ENCODE measurements at regions not wholly inside any gene's neighbourhood (a gene's known extent, or its start where the extent isn't known, plus 50 kb on each side); places are given as distances from the start of the nearest gene placed in this dataset.

DNA sequence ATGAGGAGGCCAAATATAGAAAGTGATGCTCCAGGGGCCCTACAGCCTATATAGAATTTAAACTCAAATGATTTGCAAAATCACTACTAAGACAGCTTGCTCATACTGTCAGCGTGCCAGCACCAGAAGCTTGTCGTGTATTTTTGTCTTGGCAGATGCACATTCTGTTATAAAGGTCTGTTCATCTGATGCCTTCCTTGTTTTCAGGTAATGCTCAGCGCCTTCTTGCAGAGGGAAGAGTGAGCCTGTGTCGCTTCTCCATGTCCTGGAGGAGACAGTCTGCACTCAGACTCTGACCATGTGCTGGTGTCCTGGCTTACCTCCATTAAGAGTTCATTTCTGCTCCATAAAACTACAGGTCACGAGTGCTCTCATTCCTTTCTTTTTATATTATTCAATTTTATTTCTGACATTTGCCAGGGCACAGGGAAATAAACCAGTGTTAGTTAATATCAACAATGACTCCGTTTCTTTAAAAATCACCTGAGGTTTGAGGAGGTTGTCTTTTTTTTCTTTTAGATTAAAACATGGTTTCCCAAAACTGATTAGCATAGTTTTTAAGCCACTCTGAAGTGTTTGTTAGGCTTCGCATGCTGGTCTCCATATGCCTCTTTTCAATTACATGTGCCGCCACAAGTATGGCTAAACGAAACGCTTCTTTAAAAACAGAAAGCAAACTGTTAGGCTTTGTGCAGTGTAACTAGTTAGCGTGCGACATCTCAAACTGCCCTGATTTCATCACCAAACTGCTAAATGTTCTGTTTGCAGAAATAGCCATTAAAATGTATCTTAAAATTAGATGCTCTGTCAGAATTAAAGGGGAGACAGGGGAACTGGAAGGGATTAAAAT lies 215.2 kb upstream of the GK2 start:
- TF ChIP-seq, protein P1, sequence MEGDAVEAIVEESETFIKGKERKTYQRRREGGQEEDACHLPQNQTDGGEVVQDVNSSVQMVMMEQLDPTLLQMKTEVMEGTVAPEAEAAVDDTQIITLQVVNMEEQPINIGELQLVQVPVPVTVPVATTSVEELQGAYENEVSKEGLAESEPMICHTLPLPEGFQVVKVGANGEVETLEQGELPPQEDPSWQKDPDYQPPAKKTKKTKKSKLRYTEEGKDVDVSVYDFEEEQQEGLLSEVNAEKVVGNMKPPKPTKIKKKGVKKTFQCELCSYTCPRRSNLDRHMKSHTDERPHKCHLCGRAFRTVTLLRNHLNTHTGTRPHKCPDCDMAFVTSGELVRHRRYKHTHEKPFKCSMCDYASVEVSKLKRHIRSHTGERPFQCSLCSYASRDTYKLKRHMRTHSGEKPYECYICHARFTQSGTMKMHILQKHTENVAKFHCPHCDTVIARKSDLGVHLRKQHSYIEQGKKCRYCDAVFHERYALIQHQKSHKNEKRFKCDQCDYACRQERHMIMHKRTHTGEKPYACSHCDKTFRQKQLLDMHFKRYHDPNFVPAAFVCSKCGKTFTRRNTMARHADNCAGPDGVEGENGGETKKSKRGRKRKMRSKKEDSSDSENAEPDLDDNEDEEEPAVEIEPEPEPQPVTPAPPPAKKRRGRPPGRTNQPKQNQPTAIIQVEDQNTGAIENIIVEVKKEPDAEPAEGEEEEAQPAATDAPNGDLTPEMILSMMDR (IDR thresholded peaks at IDR 0.05; ENCODE audit: control extremely low read depth, extremely low read depth), result no peak
- Histone ChIP-seq H3K4me1 (ENCODE audit: control insufficient read depth in 5 of 5, insufficient read depth in 5 of 5, low read length in 5 of 5) (peaks cover 0 to 31% (median 0%) of the 10 kb centered on the region in 5 donors), H3K27ac (ENCODE audit: low read depth in 1 of 2, low read length in 1 of 2) (no peak overlapping the region), H3K27me3 (ENCODE audit: control insufficient read depth in 3 of 3, insufficient read depth in 3 of 3, low read length in 2 of 3) (no peaks in the 10 kb centered on the region), H3K9me3 (ENCODE audit: control insufficient read depth in 4 of 4, insufficient read depth in 3 of 4, low read length in 3 of 4) (no peaks in the 10 kb centered on the region), H3K9ac (ENCODE audit: insufficient read depth in 1 of 2, low read length in 2 of 2) (peak overlapping the region in 1 of 2 donors; percentile 66), H3K4me3 (no peak overlapping the region), H3K36me3 (ENCODE audit: control insufficient read depth in 4 of 4, insufficient read depth in 4 of 4, low read length in 4 of 4) (no peaks in the 10 kb centered on the region)
- ATAC-seq (ENCODE audit: insufficient read depth, low FRiP score) (no peak), DNase-seq (peak; percentile 16 to 59 (median 53))
- WGBS, 2 donors, result 75 to 88% methylated on average over 12 of the region's 12 CpGs

DNA sequence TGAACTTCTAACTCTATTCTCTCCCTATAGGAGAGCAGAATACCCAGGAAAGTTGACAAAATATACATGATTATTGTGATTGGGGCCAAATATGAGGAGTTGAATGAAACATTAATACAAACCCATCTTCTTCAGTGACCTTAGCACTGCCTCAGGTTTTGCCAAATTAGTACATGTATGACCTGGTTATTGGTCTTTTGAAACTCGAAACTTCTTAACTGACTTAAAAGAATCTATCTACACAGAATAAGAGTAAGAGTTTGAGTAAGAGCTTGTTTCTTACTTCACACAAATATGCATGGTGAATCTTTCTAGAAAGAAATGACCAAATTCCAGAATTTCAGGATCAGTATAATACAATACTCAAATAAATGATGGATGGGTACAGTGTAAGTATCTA lies 213.0 kb upstream of the GK2 start:
- TF ChIP-seq, protein P1 (IDR thresholded peaks at IDR 0.05; ENCODE audit: control extremely low read depth, extremely low read depth), result no peak
- no peak overlapping the region for H3K27ac ChIP-seq (ENCODE audit: low read depth in 1 of 2, low read length in 1 of 2)
- DNase-seq (no peak), ATAC-seq (ENCODE audit: insufficient read depth, low FRiP score) (no peak)
- no peaks in the 10 kb centered on the region for H3K9me3 ChIP-seq (ENCODE audit: control insufficient read depth in 4 of 4, insufficient read depth in 3 of 4, low read length in 3 of 4)
- no peaks in the 10 kb centered on the region for H3K27me3 ChIP-seq (ENCODE audit: control insufficient read depth in 3 of 3, insufficient read depth in 3 of 3, low read length in 2 of 3)
- peaks cover 0 to 25% (median 0%) of the 10 kb centered on the region in 5 donors for H3K4me1 ChIP-seq (ENCODE audit: control insufficient read depth in 5 of 5, insufficient read depth in 5 of 5, low read length in 5 of 5)
- H3K36me3 ChIP-seq (ENCODE audit: control insufficient read depth in 4 of 4, insufficient read depth in 4 of 4, low read length in 4 of 4), result no peaks in the 10 kb centered on the region
- WGBS, 2 donors, result 90 to 91% methylated on average over 1 of the region's 1 CpG
- no peak overlapping the region for H3K4me3 ChIP-seq
- no peak overlapping the region for H3K9ac ChIP-seq (ENCODE audit: insufficient read depth in 1 of 2, low read length in 2 of 2)

DNA sequence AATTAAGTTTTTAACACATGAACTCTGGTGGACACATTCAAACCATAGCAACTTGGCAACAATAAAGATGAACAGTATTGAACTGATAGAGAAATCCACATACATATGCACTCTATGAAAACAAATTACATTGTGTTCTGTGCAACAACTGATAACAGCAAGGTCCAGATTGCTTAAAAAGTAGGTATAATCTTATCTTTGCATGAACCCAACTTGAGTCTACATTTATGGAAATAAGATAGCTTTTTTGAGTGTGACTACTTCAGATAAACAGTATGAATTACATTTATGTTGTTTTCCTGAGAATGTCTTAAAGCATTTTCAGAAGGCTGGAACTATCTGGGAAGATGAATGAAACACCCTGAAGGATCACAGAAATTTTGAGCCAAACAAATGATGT lies 212.6 kb upstream of the GK2 start:
- peaks cover 0 to 21% (median 0%) of the 10 kb centered on the region in 5 donors for H3K4me1 ChIP-seq (ENCODE audit: control insufficient read depth in 5 of 5, insufficient read depth in 5 of 5, low read length in 5 of 5)
- H3K9me3 ChIP-seq (ENCODE audit: control insufficient read depth in 4 of 4, insufficient read depth in 3 of 4, low read length in 3 of 4), result no peaks in the 10 kb centered on the region
- no peaks in the 10 kb centered on the region for H3K36me3 ChIP-seq (ENCODE audit: control insufficient read depth in 4 of 4, insufficient read depth in 4 of 4, low read length in 4 of 4)
- ATAC-seq (ENCODE audit: insufficient read depth, low FRiP score) (no peak), DNase-seq (no peak)
- TF ChIP-seq, protein P1 (IDR thresholded peaks at IDR 0.05; ENCODE audit: control extremely low read depth, extremely low read depth), result no peak
- no peak overlapping the region for H3K27ac ChIP-seq (ENCODE audit: low read depth in 1 of 2, low read length in 1 of 2)
- H3K4me3 ChIP-seq, result no peak overlapping the region
- no peaks in the 10 kb centered on the region for H3K27me3 ChIP-seq (ENCODE audit: control insufficient read depth in 3 of 3, insufficient read depth in 3 of 3, low read length in 2 of 3)
- no peak overlapping the region for H3K9ac ChIP-seq (ENCODE audit: insufficient read depth in 1 of 2, low read length in 2 of 2)

Measured in lung (tissue), 11 donors.